SK-N-SH (cell line): ENCODE measurements at regions not wholly inside any gene's neighbourhood (a gene's known extent, or its start where the extent isn't known, plus 50 kb on each side); places are given as distances from the start of the nearest gene placed in this dataset.

Source experiments
- CTCF ChIA-PET: fragments of 300-600, 350-600 bp; formaldehyde crosslinking; extraction: SDS; loops from one replicate; lab custom pipeline; 2021; lab: Yijun Ruan, JAX
- POLR2A ChIA-PET: fragments of 350-600 bp; sonication (Branson Sonifier 250); formaldehyde crosslinking; extraction: SDS; loops from one replicate; lab custom pipeline; 2020; ENCODE audit warnings: antibody characterized with exemption, inconsistent platforms; lab: Yijun Ruan, JAX
- DNase-seq: peaks from one replicate; pipeline ENCODE4 v3.0.0; 2012
- H2AFZ ChIP-seq: fragments of 200-600 bp; sonication (generic); 2 replicates; pipeline ENCODE4 v1.8.1; 2016; ENCODE audit warnings: antibody characterized with exemption, mild to moderate bottlenecking, low read depth
- H3F3A ChIP-seq: fragments of 200-600 bp; sonication (generic); replicated peaks from 2 replicates; pipeline ENCODE3; 2016; ENCODE audit warnings: antibody characterized with exemption, mild to moderate bottlenecking; ENCODE audit not compliant: insufficient read depth
- H3K27ac ChIP-seq, 2 experiments: fragments of 200-500 bp in 1 of 2; fragments of 200-600 bp in 1 of 2; sonication (Bioruptor generic) in 1 of 2; sonication (generic), shearing (Covaris generic) in 1 of 2; 2 replicates each; pipeline versions ENCODE4 v1.5.1 to v1.6.1; 2014 to 2016; ENCODE audit warnings: low read depth in 2 of 2, inconsistent platforms in 1 of 2, low read length in 1 of 2, mild to moderate bottlenecking in 1 of 2, mixed read lengths in 1 of 2
- H3K27me3 ChIP-seq: fragments of 200-600 bp; sonication (generic), shearing (Covaris generic); 2 replicates; pipeline ENCODE4 v1.6.1; 2016; ENCODE audit warnings: mixed run types; ENCODE audit not compliant: insufficient read depth
- H3K36me3 ChIP-seq, 2 experiments: fragments of 200-500 bp in 1 of 2; fragments of 200-600 bp in 1 of 2; sonication (Bioruptor generic) in 1 of 2; sonication (generic) in 1 of 2; replicated peaks in 1 of 2; 2 replicates each; pipeline versions ENCODE3 to v1.5.1; 2014 to 2016; ENCODE audit warnings: low read length in 1 of 2, mild to moderate bottlenecking in 1 of 2; ENCODE audit not compliant: insufficient read depth in 2 of 2, control insufficient read depth in 1 of 2
- H3K4me1 ChIP-seq, 2 experiments: fragments of 200-500 bp in 1 of 2; fragments of 200-600 bp in 1 of 2; sonication (Bioruptor generic) in 1 of 2; sonication (generic), shearing (Covaris generic) in 1 of 2; 2 replicates each; pipeline versions ENCODE4 v1.5.1 to v1.6.1; 2014 to 2016; ENCODE audit warnings: low read depth in 1 of 2, low read length in 1 of 2, mixed run types in 1 of 2; ENCODE audit not compliant: insufficient read depth in 2 of 2, control insufficient read depth in 1 of 2
- H3K4me2 ChIP-seq: fragments of 200-600 bp; sonication (generic), shearing (Covaris generic); 2 replicates; pipeline ENCODE4 v1.6.1; 2017; ENCODE audit warnings: mixed run types
- H3K4me3 ChIP-seq, 2 experiments: fragments of 200-500 bp in 1 of 2; fragments of 200-600 bp in 1 of 2; sonication (Bioruptor generic) in 1 of 2; sonication (generic), shearing (Covaris generic) in 1 of 2; 2 replicates each; pipeline versions ENCODE4 v1.5.1 to v1.8.1; 2014 to 2016; ENCODE audit warnings: low read depth in 2 of 2, inconsistent platforms in 1 of 2, low read length in 1 of 2, mild to moderate bottlenecking in 1 of 2, mixed read lengths in 1 of 2, moderate library complexity in 1 of 2
- H3K79me2 ChIP-seq: fragments of 200-600 bp; sonication (generic); 2 replicates; pipeline ENCODE4 v1.8.1; 2017; ENCODE audit warnings: mild to moderate bottlenecking; ENCODE audit not compliant: insufficient read depth
- H3K9ac ChIP-seq: fragments of 200-600 bp; sonication (generic); 2 replicates; pipeline ENCODE4 v1.6.1; 2017; ENCODE audit warnings: mixed run types
- H3K9me2 ChIP-seq: fragments of 200-600 bp; sonication (generic); 2 replicates; pipeline ENCODE4 v1.6.1; 2017; ENCODE audit warnings: mixed run types
- H3K9me3 ChIP-seq: fragments of 200-600 bp; sonication (generic); 2 replicates; pipeline ENCODE4 v1.6.1; 2017; ENCODE audit warnings: mixed run types, mild to moderate bottlenecking, moderate library complexity
- H4K20me1 ChIP-seq: fragments of 200-600 bp; sonication (generic); 2 replicates; pipeline ENCODE4 v1.6.1; 2017; ENCODE audit warnings: mild to moderate bottlenecking, mixed run types; ENCODE audit not compliant: insufficient read depth
- CHD2 ChIP-seq: fragments of 150-350 bp; IDR thresholded peaks from 2 replicates; pipeline ENCODE4 v1.6.1; 2018; ENCODE audit warnings: low read length; ENCODE audit not compliant: partially characterized antibody
- ELF1 ChIP-seq: IDR thresholded peaks from 2 replicates; pipeline ENCODE4 v1.4.0; 2012
- FOXJ3 ChIP-seq: sonication (generic); formaldehyde crosslinking; IDR thresholded peaks from 2 replicates; pipeline ENCODE4 v1.5.1; 2020; ENCODE audit warnings: mild to moderate bottlenecking, missing genetic modification reagents
- FOXM1 ChIP-seq: IDR thresholded peaks from 2 replicates; pipeline ENCODE4 v1.4.0; 2012; ENCODE audit warnings: low read depth, mild to moderate bottlenecking
- GATA2 ChIP-seq: sonication (generic); formaldehyde crosslinking; IDR thresholded peaks from 2 replicates; pipeline ENCODE4 v1.5.0; 2020; ENCODE audit warnings: mild to moderate bottlenecking, missing genetic modification reagents
- JUND ChIP-seq: IDR thresholded peaks from 2 replicates; pipeline ENCODE4 v1.4.0; 2012
- MEF2A ChIP-seq: IDR thresholded peaks from 2 replicates; pipeline ENCODE4 v1.4.0; 2012; ENCODE audit warnings: low read depth, borderline replicate concordance
- NRF1 ChIP-seq: IDR thresholded peaks from 2 replicates; pipeline ENCODE4 v1.6.1; 2012; ENCODE audit warnings: low read depth, mild to moderate bottlenecking, low read length
- POLR2AphosphoS5 ChIP-seq: IDR thresholded peaks from 2 replicates; pipeline ENCODE4 v1.6.1; 2012; ENCODE audit warnings: low read depth, low read length
- RXRA ChIP-seq: IDR thresholded peaks from 2 replicates; pipeline ENCODE4 v1.4.0; 2012; ENCODE audit warnings: low read depth, mild to moderate bottlenecking, borderline replicate concordance
- WGBS: methylation state at CpG from one replicate; pipeline ENCODE4 v1.1.6; 2017; ENCODE audit warnings: low lambda C conversion rate; 5-methylcytosine and 5-hydroxymethylcytosine counted together
- TF ChIP-seq, protein P1 (sequence below): IDR thresholded peaks from 2 replicates; pipeline ENCODE4 v1.4.0; 2012; ENCODE audit warnings: low read depth, borderline replicate concordance
- TF ChIP-seq, protein P2 (sequence below): IDR thresholded peaks from 2 replicates; pipeline ENCODE4 v1.6.1; 2012; ENCODE audit warnings: mild to moderate bottlenecking, low read depth, low read length, moderate library complexity
- TF ChIP-seq, protein P3 (sequence below): IDR thresholded peaks from 2 replicates; pipeline ENCODE4 v1.4.0; 2012; ENCODE audit warnings: low read depth, borderline replicate concordance
- TF ChIP-seq, protein P4 (sequence below): IDR thresholded peaks from 2 replicates; pipeline ENCODE4 v1.4.0; 2012; ENCODE audit warnings: low read depth
- TF ChIP-seq, protein P5 (sequence below): fragments of 150-350 bp; IDR thresholded peaks from 2 replicates; pipeline ENCODE4 v1.6.1; 2016; ENCODE audit warnings: mild to moderate bottlenecking, low read depth, low read length

DNA sequence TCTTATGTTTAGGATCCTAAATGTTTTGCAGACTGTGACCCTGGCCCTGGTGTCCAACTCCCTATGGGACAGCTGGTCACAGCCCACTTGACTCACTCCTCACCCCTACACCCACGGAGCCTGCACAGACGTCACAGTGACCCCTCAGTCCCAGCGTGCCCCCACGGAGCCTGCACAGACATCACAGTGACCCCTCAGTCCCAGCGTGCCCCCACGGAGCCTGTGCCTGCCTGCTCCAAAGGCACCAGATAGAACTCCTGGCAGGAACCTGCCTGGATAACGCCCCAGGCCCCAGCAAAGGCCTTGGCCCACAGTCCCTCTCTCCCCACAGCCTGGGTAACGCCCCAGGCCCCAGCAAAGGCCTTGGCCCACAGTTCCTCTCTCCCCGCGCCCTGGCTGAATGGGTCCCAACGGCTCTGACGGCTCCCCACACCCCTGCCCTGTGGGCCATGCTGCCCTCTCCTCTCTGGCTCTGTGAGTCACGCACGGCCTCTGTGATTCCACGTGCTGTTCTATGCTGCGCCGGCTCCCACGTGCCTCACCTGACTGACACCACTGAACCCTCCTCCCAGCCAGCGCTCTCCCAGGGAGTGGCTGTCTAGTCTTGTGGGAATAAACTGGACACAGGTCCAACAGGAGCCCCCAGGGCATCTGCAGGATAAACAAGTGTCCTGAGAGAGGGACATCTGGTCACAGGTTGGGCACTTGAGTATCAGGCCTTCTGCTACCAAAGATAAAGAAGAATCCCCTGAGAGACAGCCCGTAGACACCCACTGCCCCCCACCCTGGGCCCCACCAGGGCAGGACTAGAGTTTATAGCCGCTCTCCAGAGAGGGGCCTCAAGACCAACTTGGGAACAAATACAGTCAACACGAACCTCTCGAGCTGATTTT is 250.3 kb downstream of the BRD1 start:
- TF ChIP-seq FOXJ3 (CRISPR knock-in tag) (no peak), ELF1 (no peak), POLR2AphosphoS5 (no peak), FOXM1 (no peak), JUND (no peak), RXRA (no peak), CHD2 (no peak), GATA2 (CRISPR knock-in tag) (no peak), MEF2A (no peak), NRF1 (no peak)
- TF ChIP-seq, protein P1, sequence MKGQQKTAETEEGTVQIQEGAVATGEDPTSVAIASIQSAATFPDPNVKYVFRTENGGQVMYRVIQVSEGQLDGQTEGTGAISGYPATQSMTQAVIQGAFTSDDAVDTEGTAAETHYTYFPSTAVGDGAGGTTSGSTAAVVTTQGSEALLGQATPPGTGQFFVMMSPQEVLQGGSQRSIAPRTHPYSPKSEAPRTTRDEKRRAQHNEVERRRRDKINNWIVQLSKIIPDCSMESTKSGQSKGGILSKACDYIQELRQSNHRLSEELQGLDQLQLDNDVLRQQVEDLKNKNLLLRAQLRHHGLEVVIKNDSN: no peak
- TF ChIP-seq, protein P2, sequence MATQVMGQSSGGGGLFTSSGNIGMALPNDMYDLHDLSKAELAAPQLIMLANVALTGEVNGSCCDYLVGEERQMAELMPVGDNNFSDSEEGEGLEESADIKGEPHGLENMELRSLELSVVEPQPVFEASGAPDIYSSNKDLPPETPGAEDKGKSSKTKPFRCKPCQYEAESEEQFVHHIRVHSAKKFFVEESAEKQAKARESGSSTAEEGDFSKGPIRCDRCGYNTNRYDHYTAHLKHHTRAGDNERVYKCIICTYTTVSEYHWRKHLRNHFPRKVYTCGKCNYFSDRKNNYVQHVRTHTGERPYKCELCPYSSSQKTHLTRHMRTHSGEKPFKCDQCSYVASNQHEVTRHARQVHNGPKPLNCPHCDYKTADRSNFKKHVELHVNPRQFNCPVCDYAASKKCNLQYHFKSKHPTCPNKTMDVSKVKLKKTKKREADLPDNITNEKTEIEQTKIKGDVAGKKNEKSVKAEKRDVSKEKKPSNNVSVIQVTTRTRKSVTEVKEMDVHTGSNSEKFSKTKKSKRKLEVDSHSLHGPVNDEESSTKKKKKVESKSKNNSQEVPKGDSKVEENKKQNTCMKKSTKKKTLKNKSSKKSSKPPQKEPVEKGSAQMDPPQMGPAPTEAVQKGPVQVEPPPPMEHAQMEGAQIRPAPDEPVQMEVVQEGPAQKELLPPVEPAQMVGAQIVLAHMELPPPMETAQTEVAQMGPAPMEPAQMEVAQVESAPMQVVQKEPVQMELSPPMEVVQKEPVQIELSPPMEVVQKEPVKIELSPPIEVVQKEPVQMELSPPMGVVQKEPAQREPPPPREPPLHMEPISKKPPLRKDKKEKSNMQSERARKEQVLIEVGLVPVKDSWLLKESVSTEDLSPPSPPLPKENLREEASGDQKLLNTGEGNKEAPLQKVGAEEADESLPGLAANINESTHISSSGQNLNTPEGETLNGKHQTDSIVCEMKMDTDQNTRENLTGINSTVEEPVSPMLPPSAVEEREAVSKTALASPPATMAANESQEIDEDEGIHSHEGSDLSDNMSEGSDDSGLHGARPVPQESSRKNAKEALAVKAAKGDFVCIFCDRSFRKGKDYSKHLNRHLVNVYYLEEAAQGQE: no peak
- TF ChIP-seq, protein P3, sequence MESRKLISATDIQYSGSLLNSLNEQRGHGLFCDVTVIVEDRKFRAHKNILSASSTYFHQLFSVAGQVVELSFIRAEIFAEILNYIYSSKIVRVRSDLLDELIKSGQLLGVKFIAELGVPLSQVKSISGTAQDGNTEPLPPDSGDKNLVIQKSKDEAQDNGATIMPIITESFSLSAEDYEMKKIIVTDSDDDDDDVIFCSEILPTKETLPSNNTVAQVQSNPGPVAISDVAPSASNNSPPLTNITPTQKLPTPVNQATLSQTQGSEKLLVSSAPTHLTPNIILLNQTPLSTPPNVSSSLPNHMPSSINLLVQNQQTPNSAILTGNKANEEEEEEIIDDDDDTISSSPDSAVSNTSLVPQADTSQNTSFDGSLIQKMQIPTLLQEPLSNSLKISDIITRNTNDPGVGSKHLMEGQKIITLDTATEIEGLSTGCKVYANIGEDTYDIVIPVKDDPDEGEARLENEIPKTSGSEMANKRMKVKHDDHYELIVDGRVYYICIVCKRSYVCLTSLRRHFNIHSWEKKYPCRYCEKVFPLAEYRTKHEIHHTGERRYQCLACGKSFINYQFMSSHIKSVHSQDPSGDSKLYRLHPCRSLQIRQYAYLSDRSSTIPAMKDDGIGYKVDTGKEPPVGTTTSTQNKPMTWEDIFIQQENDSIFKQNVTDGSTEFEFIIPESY: no peak
- TF ChIP-seq, protein P4, sequence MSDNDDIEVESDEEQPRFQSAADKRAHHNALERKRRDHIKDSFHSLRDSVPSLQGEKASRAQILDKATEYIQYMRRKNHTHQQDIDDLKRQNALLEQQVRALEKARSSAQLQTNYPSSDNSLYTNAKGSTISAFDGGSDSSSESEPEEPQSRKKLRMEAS: no peak
- TF ChIP-seq, protein P5, sequence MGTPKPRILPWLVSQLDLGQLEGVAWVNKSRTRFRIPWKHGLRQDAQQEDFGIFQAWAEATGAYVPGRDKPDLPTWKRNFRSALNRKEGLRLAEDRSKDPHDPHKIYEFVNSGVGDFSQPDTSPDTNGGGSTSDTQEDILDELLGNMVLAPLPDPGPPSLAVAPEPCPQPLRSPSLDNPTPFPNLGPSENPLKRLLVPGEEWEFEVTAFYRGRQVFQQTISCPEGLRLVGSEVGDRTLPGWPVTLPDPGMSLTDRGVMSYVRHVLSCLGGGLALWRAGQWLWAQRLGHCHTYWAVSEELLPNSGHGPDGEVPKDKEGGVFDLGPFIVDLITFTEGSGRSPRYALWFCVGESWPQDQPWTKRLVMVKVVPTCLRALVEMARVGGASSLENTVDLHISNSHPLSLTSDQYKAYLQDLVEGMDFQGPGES: no peak
- CTCF ChIA-PET: no interaction called here

More for the DNA sequence above, 250.3 kb downstream of the BRD1 start:
- Histone ChIP-seq H3K4me2 (no peak overlapping the region), H3K4me1 (no peaks in the 10 kb centered on the region), H3K79me2 (no peaks in the 10 kb centered on the region), H3K9me3 (no peaks in the 10 kb centered on the region), H3F3A (no peaks in the 10 kb centered on the region), H3K4me3 (no peak overlapping the region), H3K27ac (no peak overlapping the region), H3K9ac (no peak overlapping the region), H3K27me3 (no peaks in the 10 kb centered on the region), H3K36me3 (no peaks in the 10 kb centered on the region), H4K20me1 (no peaks in the 10 kb centered on the region), H3K9me2 (no peaks in the 10 kb centered on the region), H2AFZ (no peak overlapping the region)
- DNase-seq: peak; percentile 13
- POLR2A ChIA-PET: no interaction called here
- WGBS: 19% methylated on average over 20 of the region's 23 CpGs
